Fibroblast of lung (primary cell): ENCODE measurements at regions not wholly inside any gene's neighbourhood (a gene's known extent, or its start where the extent isn't known, plus 50 kb on each side); places are given as distances from the start of the nearest gene placed in this dataset.

Experiments
- EZH2 ChIP-seq: IDR thresholded peaks from 2 replicates; pipeline ENCODE4 v1.5.1; 2012; ENCODE audit warnings: low read length, control low read depth, mild to moderate bottlenecking; ENCODE audit errors: missing control alignments
- TF ChIP-seq, protein P1 (sequence below), 2 donors: IDR thresholded peaks in 1 of 2; conservative IDR thresholded peaks in 1 of 2; 1 replicate in 1 of 2; 2 replicates in 1 of 2; pipeline ENCODE4 v1.5.1; 2011 to 2012; ENCODE audit warnings: low read length in 2 of 2, control low read depth in 1 of 2, inconsistent platforms in 1 of 2, low read depth in 1 of 2, mild to moderate bottlenecking in 1 of 2

- TF ChIP-seq, protein P1, sequence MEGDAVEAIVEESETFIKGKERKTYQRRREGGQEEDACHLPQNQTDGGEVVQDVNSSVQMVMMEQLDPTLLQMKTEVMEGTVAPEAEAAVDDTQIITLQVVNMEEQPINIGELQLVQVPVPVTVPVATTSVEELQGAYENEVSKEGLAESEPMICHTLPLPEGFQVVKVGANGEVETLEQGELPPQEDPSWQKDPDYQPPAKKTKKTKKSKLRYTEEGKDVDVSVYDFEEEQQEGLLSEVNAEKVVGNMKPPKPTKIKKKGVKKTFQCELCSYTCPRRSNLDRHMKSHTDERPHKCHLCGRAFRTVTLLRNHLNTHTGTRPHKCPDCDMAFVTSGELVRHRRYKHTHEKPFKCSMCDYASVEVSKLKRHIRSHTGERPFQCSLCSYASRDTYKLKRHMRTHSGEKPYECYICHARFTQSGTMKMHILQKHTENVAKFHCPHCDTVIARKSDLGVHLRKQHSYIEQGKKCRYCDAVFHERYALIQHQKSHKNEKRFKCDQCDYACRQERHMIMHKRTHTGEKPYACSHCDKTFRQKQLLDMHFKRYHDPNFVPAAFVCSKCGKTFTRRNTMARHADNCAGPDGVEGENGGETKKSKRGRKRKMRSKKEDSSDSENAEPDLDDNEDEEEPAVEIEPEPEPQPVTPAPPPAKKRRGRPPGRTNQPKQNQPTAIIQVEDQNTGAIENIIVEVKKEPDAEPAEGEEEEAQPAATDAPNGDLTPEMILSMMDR (conservative IDR thresholded peaks at IDR 0.05 in 1 of 2, IDR thresholded peaks at IDR 0.05 in 1 of 2; ENCODE audit: low read depth in 1 of 2, low read length in 2 of 2), result no peak
- no peak for TF ChIP-seq EZH2
These were observed 200.3 kb upstream of the SLC39A10 start for GRCh38 chr2:195456771-195457170.
